MM.1S (cell line): ENCODE measurements at regions not wholly inside any gene's neighbourhood (a gene's known extent, or its start where the extent isn't known, plus 50 kb on each side); places are given as distances from the start of the nearest gene placed in this dataset.

Experiments
- DNase-seq: peaks from one replicate; pipeline ENCODE4 v3.0.0-alpha.2; 2015
- H2AFZ ChIP-seq: fragments of 300-600 bp; sonication (generic); 2 replicates; pipeline ENCODE4 v1.6.0; 2016; ENCODE audit warnings: antibody characterized with exemption, low read length
- H3F3A ChIP-seq: fragments of 300-600 bp; sonication (generic); 2 replicates; pipeline ENCODE4 v1.6.1; 2016; ENCODE audit warnings: mild to moderate bottlenecking, antibody characterized with exemption, low read length, moderate library complexity, mixed read lengths; ENCODE audit not compliant: insufficient read depth
- H3K27ac ChIP-seq: fragments of 300-600 bp; sonication (generic); 2 replicates; pipeline ENCODE4 v1.5.1; 2016; ENCODE audit warnings: mild to moderate bottlenecking, low read length
- H3K27me3 ChIP-seq: fragments of 300-600 bp; sonication (generic); replicated peaks from 2 replicates; pipeline ENCODE4 v1.6.0; 2016; ENCODE audit warnings: low read length; ENCODE audit not compliant: insufficient read depth
- H3K36me3 ChIP-seq: fragments of 300-600 bp; sonication (generic); replicated peaks from 2 replicates; pipeline ENCODE4 v1.6.1; 2016; ENCODE audit warnings: mild to moderate bottlenecking, low read length, mixed read lengths; ENCODE audit not compliant: insufficient read depth
- H3K4me1 ChIP-seq: fragments of 300-600 bp; sonication (generic); 2 replicates; pipeline ENCODE4 v1.6.1; 2016; ENCODE audit warnings: low read length, mixed read lengths
- H3K4me2 ChIP-seq: fragments of 300-600 bp; sonication (generic); 2 replicates; pipeline ENCODE4 v1.6.0; 2016; ENCODE audit warnings: low read depth, low read length
- H3K4me3 ChIP-seq: fragments of 300-600 bp; sonication (generic); 2 replicates; pipeline ENCODE4 v1.5.1; 2016; ENCODE audit warnings: low read length, mixed read lengths
- H3K79me2 ChIP-seq: fragments of 300-600 bp; sonication (generic); 2 replicates; pipeline ENCODE4 v1.6.1; 2016; ENCODE audit warnings: mixed run types, low read length, mixed read lengths
- H3K9ac ChIP-seq: fragments of 300-600 bp; sonication (generic); 2 replicates; pipeline ENCODE4 v1.6.1; 2016; ENCODE audit warnings: low read length, mixed read lengths
- H3K9me2 ChIP-seq: fragments of 300-600 bp; sonication (generic); replicated peaks from 2 replicates; pipeline ENCODE4 v1.6.1; 2016; ENCODE audit warnings: mild to moderate bottlenecking, low read length, mixed read lengths; ENCODE audit not compliant: insufficient read depth
- H3K9me3 ChIP-seq: fragments of 300-600 bp; sonication (generic); replicated peaks from 2 replicates; pipeline ENCODE4 v1.6.1; 2016; ENCODE audit warnings: mild to moderate bottlenecking, low read length, mixed read lengths; ENCODE audit not compliant: insufficient read depth
- H4K20me1 ChIP-seq: fragments of 300-600 bp; sonication (generic); 2 replicates; pipeline ENCODE4 v1.6.1; 2016; ENCODE audit warnings: mild to moderate bottlenecking, low read length, moderate library complexity, mixed read lengths; ENCODE audit not compliant: insufficient read depth
- EZH2 ChIP-seq: fragments of 300-600 bp; sonication (generic); optimal IDR thresholded peaks from 2 replicates; pipeline ENCODE3; 2017; ENCODE audit warnings: low read depth, mild to moderate bottlenecking, antibody characterized with exemption, low read length, mixed read lengths
- EZH2phosphoT487 ChIP-seq: fragments of 300-600 bp; sonication (generic); IDR thresholded peaks from 2 replicates; pipeline ENCODE4 v1.6.1; 2018; ENCODE audit warnings: antibody characterized with exemption, low read length
- TF ChIP-seq, protein P1 (sequence below): fragments of 300-600 bp; sonication (generic); IDR thresholded peaks from 2 replicates; pipeline ENCODE4 v1.5.1; 2016; ENCODE audit warnings: antibody characterized with exemption, low read length, mixed read lengths

DNA sequence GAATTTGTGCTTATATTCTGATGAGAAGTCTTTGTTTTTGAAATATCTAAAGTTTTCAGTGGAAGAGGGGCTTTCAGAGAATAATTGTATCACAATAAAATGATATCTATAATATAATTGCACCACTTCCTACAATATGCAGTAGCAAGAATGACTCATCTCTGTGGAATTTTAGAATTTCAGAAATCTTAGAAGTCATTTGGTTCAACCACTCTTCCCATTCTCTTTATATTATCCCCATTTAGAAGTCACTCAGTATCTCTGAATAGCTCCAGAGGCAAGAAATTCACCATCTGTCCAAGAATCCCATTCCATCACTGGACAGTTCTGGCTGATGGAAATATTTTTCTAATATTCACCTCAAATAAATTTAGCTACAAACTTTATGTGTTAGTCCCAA lies 59.3 kb upstream of the CCDC68 start:
- Histone ChIP-seq H3K4me2 (no peak overlapping the region), H3K79me2 (no peaks in the 10 kb centered on the region), H3K9me2 (no peaks in the 10 kb centered on the region), H3K9me3 (no peaks in the 10 kb centered on the region), H3K27me3 (no peaks in the 10 kb centered on the region), H3K4me1 (no peaks in the 10 kb centered on the region), H3F3A (no peaks in the 10 kb centered on the region), H2AFZ (no peak overlapping the region), H3K36me3 (no peaks in the 10 kb centered on the region), H3K27ac (no peak overlapping the region), H4K20me1 (no peaks in the 10 kb centered on the region), H3K4me3 (no peak overlapping the region), H3K9ac (no peak overlapping the region)
- no peak for DNase-seq
- TF ChIP-seq, protein P1, sequence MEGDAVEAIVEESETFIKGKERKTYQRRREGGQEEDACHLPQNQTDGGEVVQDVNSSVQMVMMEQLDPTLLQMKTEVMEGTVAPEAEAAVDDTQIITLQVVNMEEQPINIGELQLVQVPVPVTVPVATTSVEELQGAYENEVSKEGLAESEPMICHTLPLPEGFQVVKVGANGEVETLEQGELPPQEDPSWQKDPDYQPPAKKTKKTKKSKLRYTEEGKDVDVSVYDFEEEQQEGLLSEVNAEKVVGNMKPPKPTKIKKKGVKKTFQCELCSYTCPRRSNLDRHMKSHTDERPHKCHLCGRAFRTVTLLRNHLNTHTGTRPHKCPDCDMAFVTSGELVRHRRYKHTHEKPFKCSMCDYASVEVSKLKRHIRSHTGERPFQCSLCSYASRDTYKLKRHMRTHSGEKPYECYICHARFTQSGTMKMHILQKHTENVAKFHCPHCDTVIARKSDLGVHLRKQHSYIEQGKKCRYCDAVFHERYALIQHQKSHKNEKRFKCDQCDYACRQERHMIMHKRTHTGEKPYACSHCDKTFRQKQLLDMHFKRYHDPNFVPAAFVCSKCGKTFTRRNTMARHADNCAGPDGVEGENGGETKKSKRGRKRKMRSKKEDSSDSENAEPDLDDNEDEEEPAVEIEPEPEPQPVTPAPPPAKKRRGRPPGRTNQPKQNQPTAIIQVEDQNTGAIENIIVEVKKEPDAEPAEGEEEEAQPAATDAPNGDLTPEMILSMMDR, result no peak
- TF ChIP-seq EZH2phosphoT487, result no peak

DNA sequence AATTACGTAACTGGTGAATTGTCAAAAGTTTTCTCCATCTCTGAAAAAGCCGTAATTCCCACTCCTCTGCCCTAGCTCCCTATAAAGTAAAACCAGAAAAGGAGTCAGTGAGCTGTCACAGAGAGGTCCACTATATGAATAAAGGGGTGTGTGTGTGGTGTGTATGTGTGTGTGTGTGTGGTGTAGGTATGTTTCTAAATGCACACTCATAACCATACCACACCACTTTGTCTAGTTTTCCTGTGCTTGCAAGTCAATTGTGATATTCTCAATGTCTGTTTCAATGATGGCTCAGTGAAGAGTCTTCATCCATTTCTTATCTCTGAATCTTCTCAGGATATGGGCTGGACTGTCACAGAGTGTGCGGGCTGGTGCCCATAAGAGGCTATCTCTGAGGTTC lies 54.8 kb upstream of the CCDC68 start:
- no peaks in the 10 kb centered on the region for H3K4me1 ChIP-seq

DNA sequence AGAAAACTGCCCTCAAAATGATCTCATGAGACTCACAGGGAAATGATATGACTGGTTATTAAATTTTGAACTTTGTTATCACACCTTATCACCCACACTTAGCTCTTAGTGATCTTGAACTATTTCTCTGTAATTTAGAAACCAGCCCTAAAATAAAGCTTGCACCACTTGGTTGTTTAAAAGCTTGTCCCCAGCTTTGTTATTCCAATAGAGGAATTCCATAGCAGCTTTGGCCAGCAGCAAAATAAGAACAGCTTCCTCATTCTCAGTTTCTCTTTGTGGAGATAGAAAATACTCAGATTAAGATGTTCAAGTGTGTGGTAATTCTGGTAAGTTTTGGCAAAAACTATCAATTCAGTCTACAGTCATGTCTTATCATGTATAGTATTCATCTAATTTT lies 54.4 kb upstream of the CCDC68 start:
- H3K4me3 ChIP-seq, result no peak overlapping the region
- DNase-seq, result no peak
- TF ChIP-seq, protein P1, result no peak
- TF ChIP-seq EZH2phosphoT487, result no peak
- no peak for TF ChIP-seq EZH2
- H3K27me3 ChIP-seq, result no peaks in the 10 kb centered on the region
- no peak overlapping the region for H3K9ac ChIP-seq
- H3K79me2 ChIP-seq, result no peaks in the 10 kb centered on the region
- H2AFZ ChIP-seq, result no peak overlapping the region
- H3K9me2 ChIP-seq, result no peaks in the 10 kb centered on the region
- no peaks in the 10 kb centered on the region for H3F3A ChIP-seq
- H3K9me3 ChIP-seq, result no peaks in the 10 kb centered on the region
- H3K4me1 ChIP-seq, result no peaks in the 10 kb centered on the region
- H4K20me1 ChIP-seq, result no peaks in the 10 kb centered on the region
- H3K36me3 ChIP-seq, result no peaks in the 10 kb centered on the region
- no peak overlapping the region for H3K4me2 ChIP-seq
- no peak overlapping the region for H3K27ac ChIP-seq

More for the DNA sequence above, 54.8 kb upstream of the CCDC68 start:
- Histone ChIP-seq H3K4me2 (no peak overlapping the region), H3K27me3 (no peaks in the 10 kb centered on the region), H4K20me1 (no peaks in the 10 kb centered on the region), H2AFZ (no peak overlapping the region), H3K4me3 (no peak overlapping the region), H3K79me2 (no peaks in the 10 kb centered on the region), H3K27ac (no peak overlapping the region), H3K9me3 (no peaks in the 10 kb centered on the region), H3K9me2 (no peaks in the 10 kb centered on the region), H3K36me3 (no peaks in the 10 kb centered on the region), H3F3A (no peaks in the 10 kb centered on the region), H3K9ac (no peak overlapping the region)
- DNase-seq, result no peak
- TF ChIP-seq EZH2 (no peak), EZH2phosphoT487 (no peak)

DNA sequence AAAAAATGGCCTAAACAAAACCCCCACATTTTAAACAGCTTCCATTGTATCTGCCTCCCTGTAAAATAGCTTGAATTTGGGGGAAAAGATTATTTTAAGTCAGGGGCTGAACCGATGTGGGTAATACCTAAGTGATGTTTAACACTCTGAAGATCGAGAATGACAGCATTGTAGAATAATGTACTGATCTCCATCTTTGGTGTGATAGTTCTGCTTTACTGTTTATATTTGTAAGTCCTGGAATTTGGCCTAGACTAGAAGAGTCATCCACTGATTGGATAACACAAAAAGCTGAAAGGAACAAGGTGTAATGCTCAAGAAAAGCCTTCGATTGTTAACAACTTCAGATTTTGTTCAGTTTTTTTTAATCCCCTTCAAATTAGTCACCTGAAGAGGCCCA lies 53.8 kb upstream of the CCDC68 start:
- Histone ChIP-seq H3K4me2 (no peak overlapping the region), H2AFZ (no peak overlapping the region), H3K27me3 (no peaks in the 10 kb centered on the region), H3K27ac (no peak overlapping the region), H4K20me1 (no peaks in the 10 kb centered on the region), H3F3A (no peaks in the 10 kb centered on the region), H3K9me3 (no peaks in the 10 kb centered on the region), H3K9ac (no peak overlapping the region), H3K4me3 (no peak overlapping the region), H3K36me3 (no peaks in the 10 kb centered on the region), H3K79me2 (no peaks in the 10 kb centered on the region), H3K9me2 (no peaks in the 10 kb centered on the region), H3K4me1 (no peaks in the 10 kb centered on the region)
- no peak for TF ChIP-seq EZH2phosphoT487
- TF ChIP-seq, protein P1, result no peak
- TF ChIP-seq EZH2, result no peak
- no peak for DNase-seq
